ENCODE measurements at regions not wholly inside any gene's neighbourhood (a gene's known extent, or its start where the extent isn't known, plus 50 kb on each side); places are given as distances from the start of the nearest gene placed in this dataset.

- no peak for TF ChIP-seq ZNF623 (tag by site-specific recombination; IDR thresholded peaks at IDR 0.05)
- TF ChIP-seq ZNF473 (tag by site-specific recombination; IDR thresholded peaks at IDR 0.05) = no peak
- TF ChIP-seq, protein P1, sequence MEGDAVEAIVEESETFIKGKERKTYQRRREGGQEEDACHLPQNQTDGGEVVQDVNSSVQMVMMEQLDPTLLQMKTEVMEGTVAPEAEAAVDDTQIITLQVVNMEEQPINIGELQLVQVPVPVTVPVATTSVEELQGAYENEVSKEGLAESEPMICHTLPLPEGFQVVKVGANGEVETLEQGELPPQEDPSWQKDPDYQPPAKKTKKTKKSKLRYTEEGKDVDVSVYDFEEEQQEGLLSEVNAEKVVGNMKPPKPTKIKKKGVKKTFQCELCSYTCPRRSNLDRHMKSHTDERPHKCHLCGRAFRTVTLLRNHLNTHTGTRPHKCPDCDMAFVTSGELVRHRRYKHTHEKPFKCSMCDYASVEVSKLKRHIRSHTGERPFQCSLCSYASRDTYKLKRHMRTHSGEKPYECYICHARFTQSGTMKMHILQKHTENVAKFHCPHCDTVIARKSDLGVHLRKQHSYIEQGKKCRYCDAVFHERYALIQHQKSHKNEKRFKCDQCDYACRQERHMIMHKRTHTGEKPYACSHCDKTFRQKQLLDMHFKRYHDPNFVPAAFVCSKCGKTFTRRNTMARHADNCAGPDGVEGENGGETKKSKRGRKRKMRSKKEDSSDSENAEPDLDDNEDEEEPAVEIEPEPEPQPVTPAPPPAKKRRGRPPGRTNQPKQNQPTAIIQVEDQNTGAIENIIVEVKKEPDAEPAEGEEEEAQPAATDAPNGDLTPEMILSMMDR (tag by site-specific recombination; IDR thresholded peaks at IDR 0.05) = no peak
- TF ChIP-seq REST (tag by site-specific recombination; IDR thresholded peaks at IDR 0.05) = no peak
- TF ChIP-seq YY1 (tag by site-specific recombination; IDR thresholded peaks at IDR 0.05) = no peak
- TF ChIP-seq ZNF791 (tag by site-specific recombination; IDR thresholded peaks at IDR 0.05) = no peak
Measured at GRCh38 chr1:39116860-39117728, 87.4 kb upstream of the MACF1 start.
